ENCODE measurements at regions not wholly inside any gene's neighbourhood (a gene's known extent, or its start where the extent isn't known, plus 50 kb on each side); places are given as distances from the start of the nearest gene placed in this dataset.

GRCh38 chr11:128642571-128642970, 51.3 kb upstream of the FLI1 start:
- ChIA-PET POLR2A (no interaction called here), CTCF (interaction anchor here (1.5 kb wide), 1 partner anchor 10 kb away, joined by 3 read pairs; no protein-coding TSS in a partner anchor)
- no peak for TF ChIP-seq CTCF (IDR thresholded peaks at IDR 0.05; ENCODE audit: control extremely low read depth, extremely low read depth, low read depth, missing control alignments)
- DNase-seq (ENCODE audit: extremely low spot score) = no peak

GRCh38 chr11:128643661-128644317, 50.1 kb upstream of the FLI1 start:
- POLR2A ChIA-PET = no interaction called here
- no peak for DNase-seq (ENCODE audit: extremely low spot score)
- CTCF ChIA-PET = interaction anchor here (1.2 to 2.0 kb wide), 4 partner anchors 9 to 15 kb away, joined by 3 to 4 read pairs (median 4); no protein-coding TSS in a partner anchor
- TF ChIP-seq CTCF (IDR thresholded peaks at IDR 0.05; ENCODE audit: control extremely low read depth, extremely low read depth, low read depth, missing control alignments) = no peak

All from GM10248 (cell line).